Fibroblast of villous mesenchyme (primary cell): ENCODE measurements at regions not wholly inside any gene's neighbourhood (a gene's known extent, or its start where the extent isn't known, plus 50 kb on each side); places are given as distances from the start of the nearest gene placed in this dataset.

Source experiments
- DNase-seq: peaks from one replicate; pipeline ENCODE4 v3.0.0-alpha.2; 2010; ENCODE audit warnings: low read depth
- H3K4me3 ChIP-seq: 2 replicates; pipeline ENCODE4 v1.5.1; 2011; ENCODE audit warnings: low read depth, mild to moderate bottlenecking, low read length
- TF ChIP-seq, protein P1 (sequence below): IDR thresholded peaks from 2 replicates; pipeline ENCODE4 v1.5.1; 2012; ENCODE audit warnings: low read depth, mild to moderate bottlenecking, low read length; ENCODE audit not compliant: insufficient read depth

DNA sequence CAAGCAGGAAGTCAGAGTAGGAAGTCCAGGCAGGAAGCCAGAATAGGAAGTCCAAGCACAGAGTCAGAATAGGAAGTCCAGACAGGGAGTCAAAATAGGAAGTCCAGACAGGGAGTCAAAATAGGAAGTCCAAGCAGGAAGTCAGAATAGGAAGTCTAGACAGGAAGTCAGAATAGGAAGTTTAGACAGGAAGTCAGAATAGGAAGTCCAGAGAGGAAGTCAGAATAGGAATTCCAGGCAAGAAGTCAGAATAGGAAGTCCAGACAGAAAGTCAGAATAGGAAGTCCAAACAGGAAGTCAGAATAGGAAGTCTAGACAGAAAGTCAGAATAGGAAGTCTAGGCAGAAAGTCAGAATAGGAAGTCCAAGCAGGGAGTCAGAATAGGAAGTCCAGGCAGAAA lies 105.3 kb upstream of the C16orf82 start:
- H3K4me3 ChIP-seq: no peak overlapping the region
- no peak for DNase-seq
- TF ChIP-seq, protein P1, sequence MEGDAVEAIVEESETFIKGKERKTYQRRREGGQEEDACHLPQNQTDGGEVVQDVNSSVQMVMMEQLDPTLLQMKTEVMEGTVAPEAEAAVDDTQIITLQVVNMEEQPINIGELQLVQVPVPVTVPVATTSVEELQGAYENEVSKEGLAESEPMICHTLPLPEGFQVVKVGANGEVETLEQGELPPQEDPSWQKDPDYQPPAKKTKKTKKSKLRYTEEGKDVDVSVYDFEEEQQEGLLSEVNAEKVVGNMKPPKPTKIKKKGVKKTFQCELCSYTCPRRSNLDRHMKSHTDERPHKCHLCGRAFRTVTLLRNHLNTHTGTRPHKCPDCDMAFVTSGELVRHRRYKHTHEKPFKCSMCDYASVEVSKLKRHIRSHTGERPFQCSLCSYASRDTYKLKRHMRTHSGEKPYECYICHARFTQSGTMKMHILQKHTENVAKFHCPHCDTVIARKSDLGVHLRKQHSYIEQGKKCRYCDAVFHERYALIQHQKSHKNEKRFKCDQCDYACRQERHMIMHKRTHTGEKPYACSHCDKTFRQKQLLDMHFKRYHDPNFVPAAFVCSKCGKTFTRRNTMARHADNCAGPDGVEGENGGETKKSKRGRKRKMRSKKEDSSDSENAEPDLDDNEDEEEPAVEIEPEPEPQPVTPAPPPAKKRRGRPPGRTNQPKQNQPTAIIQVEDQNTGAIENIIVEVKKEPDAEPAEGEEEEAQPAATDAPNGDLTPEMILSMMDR: no peak

DNA sequence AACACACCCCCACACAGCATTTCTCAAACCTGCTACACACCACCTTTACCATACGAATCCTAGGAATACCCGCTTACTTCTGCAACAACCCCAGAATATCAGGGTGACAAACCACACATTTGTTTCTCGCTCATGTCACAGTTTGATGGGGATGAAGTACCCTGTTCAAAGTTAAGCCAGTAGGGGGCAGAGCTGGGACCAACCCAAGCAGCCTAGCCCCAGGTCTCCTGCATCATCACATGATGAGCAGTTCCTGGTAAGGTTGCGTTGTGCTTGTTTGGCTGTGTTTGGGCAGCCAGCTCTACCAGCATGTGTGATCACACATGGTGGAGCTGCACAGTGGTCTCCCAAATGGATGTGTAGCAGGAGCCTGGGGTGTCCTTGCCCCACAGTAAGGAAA lies 103.6 kb upstream of the C16orf82 start:
- DNase-seq: peak; percentile 34
- H3K4me3 ChIP-seq: no peak overlapping the region

DNA sequence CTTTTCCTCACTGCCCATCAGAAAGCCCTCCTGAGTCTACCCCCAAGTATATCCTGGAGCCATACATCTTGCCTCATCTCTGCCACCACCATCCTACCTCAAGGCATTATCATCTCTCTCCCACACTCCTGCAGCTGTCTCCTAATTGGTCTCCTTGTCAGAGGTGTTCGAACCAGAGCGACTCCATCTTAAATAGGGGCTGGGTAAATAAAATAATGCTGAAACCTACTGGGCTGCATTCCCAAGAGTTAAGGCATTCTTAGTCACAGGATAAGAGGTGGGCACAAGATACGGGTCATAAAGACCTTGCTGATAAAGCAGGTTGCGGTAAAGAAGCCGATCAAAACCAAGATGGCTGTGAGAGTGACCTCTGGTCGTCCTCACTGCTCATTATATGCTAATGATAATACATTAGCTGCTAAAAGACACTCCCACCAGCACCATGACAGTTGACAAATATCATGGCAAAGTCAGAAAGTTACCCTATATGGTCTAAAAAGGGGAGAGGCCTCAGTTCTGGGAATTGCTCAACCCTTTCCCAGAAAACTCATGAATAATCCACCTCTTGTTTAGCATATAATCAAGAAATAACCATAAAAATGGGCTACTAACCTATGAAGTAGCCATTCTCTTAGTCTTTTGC lies 97.0 kb upstream of the C16orf82 start:
- DNase-seq: no peak
- H3K4me3 ChIP-seq: no peak overlapping the region
- TF ChIP-seq, protein P1: no peak

More for the DNA sequence above, 103.6 kb upstream of the C16orf82 start:
- TF ChIP-seq, protein P1: peak; percentile 55

DNA sequence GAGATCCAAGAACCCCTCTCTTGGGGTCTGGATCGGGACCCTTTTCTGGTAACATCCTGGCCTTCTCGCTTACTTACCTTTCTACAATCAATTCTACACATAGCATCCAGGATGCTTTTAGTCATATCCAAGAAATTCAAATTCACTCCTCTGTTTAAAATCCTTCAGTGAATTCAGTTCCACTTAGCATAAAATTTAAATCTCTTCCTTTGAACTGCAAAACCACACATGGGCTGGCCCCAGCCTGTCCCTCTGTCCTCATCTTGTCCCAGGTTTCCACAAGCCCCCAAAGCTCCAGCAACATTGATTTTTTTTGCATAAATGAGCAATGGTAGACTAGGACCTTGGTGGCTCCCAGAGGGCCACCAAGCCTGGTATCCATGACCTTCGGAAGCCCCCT lies 96.4 kb upstream of the C16orf82 start:
- no peak for DNase-seq
- TF ChIP-seq, protein P1: no peak
- no peak overlapping the region for H3K4me3 ChIP-seq

DNA sequence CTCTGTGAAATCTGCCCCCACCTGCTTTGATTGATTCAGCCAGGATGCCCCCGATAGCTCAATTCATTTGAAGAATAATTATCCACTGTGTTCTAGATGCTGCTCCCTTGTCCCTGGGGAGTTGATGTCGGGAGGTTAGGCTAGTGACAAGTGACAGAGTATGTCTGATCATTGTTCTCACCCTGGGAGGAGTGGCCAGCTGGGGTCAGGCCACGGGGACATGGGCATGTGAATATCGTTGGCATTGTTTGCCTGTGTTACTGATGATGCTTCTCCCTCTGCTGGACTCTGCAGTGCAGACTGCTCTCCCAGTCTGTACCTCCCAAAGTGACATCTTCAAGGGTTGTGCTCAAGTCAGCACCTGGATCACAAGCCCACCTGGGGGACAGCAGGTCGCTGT lies 89.9 kb upstream of the C16orf82 start:
- H3K4me3 ChIP-seq: no peak overlapping the region
- TF ChIP-seq, protein P1: no peak
- no peak for DNase-seq

DNA sequence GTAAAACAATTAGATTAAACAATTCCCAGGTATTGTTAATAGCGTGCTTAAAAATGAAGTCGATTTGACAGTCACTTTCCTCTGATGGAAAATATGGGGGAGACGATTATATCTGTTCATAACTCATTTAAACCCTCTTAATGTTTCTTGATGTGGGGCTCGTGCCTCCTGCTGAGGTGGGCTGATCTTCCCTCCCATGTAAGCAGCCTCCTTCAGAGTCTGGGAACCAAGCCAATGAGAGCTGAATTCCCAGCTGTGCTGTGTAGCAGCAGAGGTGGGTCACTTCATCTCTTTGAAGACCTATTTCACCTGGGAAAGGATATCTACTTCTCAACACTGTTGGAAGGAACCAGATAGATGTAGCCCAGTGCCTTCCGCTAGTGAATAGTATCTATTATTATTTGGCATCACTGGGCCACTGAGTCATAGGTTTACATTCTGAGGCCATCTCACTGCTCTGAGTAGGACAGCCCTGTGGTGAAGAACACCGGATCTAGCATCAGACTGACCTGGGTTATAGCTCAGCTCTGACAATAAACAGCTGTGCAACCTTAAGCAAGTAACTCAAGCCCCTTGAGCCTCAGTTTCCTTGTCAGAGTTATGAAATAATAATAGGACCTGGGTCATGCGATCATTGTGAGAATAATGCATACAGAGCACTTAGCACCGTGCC lies 85.3 kb upstream of the C16orf82 start:
- TF ChIP-seq, protein P1: no peak
- no peak overlapping the region for H3K4me3 ChIP-seq
- DNase-seq: peak; percentile 77
